ENCODE measurements at regions not wholly inside any gene's neighbourhood (a gene's known extent, or its start where the extent isn't known, plus 50 kb on each side); places are given as distances from the start of the nearest gene placed in this dataset.

- Histone ChIP-seq H3K27ac (ENCODE audit: low read depth) (no peak overlapping the region), H3K27me3 (ENCODE audit: insufficient read depth) (no peaks in the 10 kb centered on the region), H3K79me2 (replicated peaks; ENCODE audit: insufficient read depth) (no peaks in the 10 kb centered on the region), H3K4me1 (ENCODE audit: insufficient read depth) (no peaks in the 10 kb centered on the region), H3K36me3 (ENCODE audit: insufficient read depth) (no peaks in the 10 kb centered on the region), H3F3A (replicated peaks; ENCODE audit: low read depth) (no peaks in the 10 kb centered on the region), H3K4me3 (no peak overlapping the region), H2AFZ (no peak overlapping the region), H3K4me2 (no peak overlapping the region), H4K20me1 (replicated peaks; ENCODE audit: insufficient read depth) (no peaks in the 10 kb centered on the region), H3K9me2 (ENCODE audit: insufficient read depth) (no peaks in the 10 kb centered on the region)
- DNase-seq (ENCODE audit: low spot score) = no peak
- Mint-ChIP-seq H3K27me3 (ENCODE audit: insufficient read depth, low read depth, poor library complexity) (peaks cover 3% of the 10 kb centered on the region), H3K9me3 (peaks cover 13% of the 10 kb centered on the region), H3K4me3 (no peak overlapping the region), H3K36me3 (ENCODE audit: low read depth) (peaks cover 30% of the 10 kb centered on the region), H3K4me1 (no peaks in the 10 kb centered on the region), H3K27ac (no peak overlapping the region)
- no peak for ATAC-seq
- no peak for TF ChIP-seq ETS1 (IDR thresholded peaks at IDR 0.05)
- TF ChIP-seq CTCF (conservative IDR thresholded peaks at IDR 0.05; ENCODE audit: low read depth in 2 of 2) = no peak
- TF ChIP-seq EZH2 (IDR thresholded peaks at IDR 0.05; ENCODE audit: low read depth, unreplicated experiment) = no peak
- TF ChIP-seq JUNB (IDR thresholded peaks at IDR 0.05; ENCODE audit: unreplicated experiment) = no peak
- TF ChIP-seq ZNF331 (CRISPR knock-in tag; IDR thresholded peaks at IDR 0.05; ENCODE audit: low read depth) = no peak
- no peak for TF ChIP-seq NANOG (IDR thresholded peaks at IDR 0.05; ENCODE audit: borderline replicate concordance)
- TF ChIP-seq ZNF114 (CRISPR knock-in tag; IDR thresholded peaks at IDR 0.05) = no peak
- no peak for TF ChIP-seq STAT1 (IDR thresholded peaks at IDR 0.05; ENCODE audit: unreplicated experiment)
- no peak for TF ChIP-seq CREB1 (CRISPR knock-in tag; IDR thresholded peaks at IDR 0.05; ENCODE audit: low read depth)
- no peak for TF ChIP-seq ZNF462 (CRISPR knock-in tag; IDR thresholded peaks at IDR 0.05)
- TF ChIP-seq REST (IDR thresholded peaks at IDR 0.05; ENCODE audit: unreplicated experiment) = no peak
- no peak for TF ChIP-seq POLR2AphosphoS5 (IDR thresholded peaks at IDR 0.05; ENCODE audit: low read depth)
- TF ChIP-seq EZH2phosphoT487 (IDR thresholded peaks at IDR 0.05; ENCODE audit: unreplicated experiment) = no peak
These were observed 137.6 kb upstream of the SPIN4 start for GRCh38 chrX:63488546-63489373.

All from GM23338 (cell line).